ENCODE measurements at regions not wholly inside any gene's neighbourhood (a gene's known extent, or its start where the extent isn't known, plus 50 kb on each side); places are given as distances from the start of the nearest gene placed in this dataset.
"Not testable (repeated sequence)": the region's sequence is repeated elsewhere in the genome, so short reads cannot be mapped to it uniquely, and the experiment has no call there.

GRCh38 chr7:65251851-65252620 lies 121.6 kb upstream of the ZNF92 start:
- DNase-seq (ENCODE audit: low read depth in 3 of 3), result peak in 1 of 3 donors; percentile 19

GRCh38 chr7:65250697-65251395 lies 122.8 kb upstream of the ZNF92 start:
- no peak for DNase-seq (ENCODE audit: low read depth in 3 of 3)

GRCh38 chr7:65250216-65250615 lies 123.4 kb upstream of the ZNF92 start:
- DNase-seq (ENCODE audit: low read depth in 3 of 3), result no peak

- no peak for DNase-seq (ENCODE audit: low read depth in 3 of 3)
These were observed 126.2 kb upstream of the ZNF92 start for GRCh38 chr7:65247491-65247890.

GRCh38 chr7:65239707-65240352 lies 133.8 kb upstream of the ZNF92 start:
- DNase-seq (ENCODE audit: low read depth in 3 of 3), result no peak

- DNase-seq (ENCODE audit: low read depth in 3 of 3), result no peak
These were observed 134.3 kb upstream of the ZNF92 start for GRCh38 chr7:65239324-65239706.

- no peak for DNase-seq (ENCODE audit: low read depth in 3 of 3)
These were observed 134.9 kb upstream of the ZNF92 start for GRCh38 chr7:65238785-65239184.

- no peak for DNase-seq (ENCODE audit: low read depth in 3 of 3)
These were observed 138.1 kb upstream of the ZNF92 start for GRCh38 chr7:65235586-65235985.

GRCh38 chr7:65233409-65234034 lies 140.1 kb upstream of the ZNF92 start:
- DNase-seq (ENCODE audit: low read depth in 3 of 3), result no peak

GRCh38 chr7:65230231-65230630 lies 143.4 kb upstream of the ZNF92 start:
- no peak for DNase-seq (ENCODE audit: low read depth in 3 of 3)

- no peak for DNase-seq (ENCODE audit: low read depth in 3 of 3)
These were observed 148.1 kb upstream of the ZNF92 start for GRCh38 chr7:65225422-65226006.

- no peak for DNase-seq (ENCODE audit: low read depth in 3 of 3)
These were observed 151.0 kb upstream of the ZNF92 start for GRCh38 chr7:65222655-65223054.

- no peak for DNase-seq (ENCODE audit: low read depth in 3 of 3)
These were observed 152.0 kb upstream of the ZNF92 start for GRCh38 chr7:65221683-65222082.

- DNase-seq (ENCODE audit: low read depth in 3 of 3), result no peak
These were observed 154.0 kb upstream of the ZNF92 start for GRCh38 chr7:65219623-65220022.

GRCh38 chr7:65216469-65216868 lies 157.2 kb upstream of the ZNF92 start:
- peak; percentile 9 to 38 (median 34) for DNase-seq (ENCODE audit: low read depth in 3 of 3)

- not testable (repeated sequence) for DNase-seq (ENCODE audit: low read depth in 3 of 3)
These were observed 160.4 kb upstream of the ZNF92 start for GRCh38 chr7:65213260-65213659.

- not testable (repeated sequence) for DNase-seq (ENCODE audit: low read depth in 3 of 3)
These were observed 174.4 kb upstream of the ZNF92 start for GRCh38 chr7:65199221-65199620.

- not testable (repeated sequence) for DNase-seq (ENCODE audit: low read depth in 3 of 3)
These were observed 180.2 kb upstream of the ZNF92 start for GRCh38 chr7:65193334-65194058.

GRCh38 chr7:65177041-65177440 lies 170.6 kb upstream of the ERV3-1 start:
- not testable (repeated sequence) for DNase-seq (ENCODE audit: low read depth in 3 of 3)

- DNase-seq (ENCODE audit: low read depth in 3 of 3), result not testable (repeated sequence)
These were observed 143.6 kb upstream of the ERV3-1 start for GRCh38 chr7:65150105-65150504.

Data from stimulated activated CD4-positive, alpha-beta T cell treated with anti-CD3 and anti-CD28 coated beads, TNF-alpha, amount 100 ng/mL, for 48 hours (primary cell).